Endothelial cell of umbilical vein (primary cell): ENCODE measurements at regions not wholly inside any gene's neighbourhood (a gene's known extent, or its start where the extent isn't known, plus 50 kb on each side); places are given as distances from the start of the nearest gene placed in this dataset.

Experiments used
- BruUV-seq: library from RNA; stranded (reverse); fragments of 400-500 nt; replicated peaks from 2 replicates; lab custom pipeline; 2021; lab: Mats Ljungman, UMichigan
- CTCF ChIA-PET: fragments of 300-600, 350-600 bp; sonication (Branson Sonifier 250); formaldehyde crosslinking; loops from one replicate; lab custom pipeline; 2021; ENCODE audit warnings: antibody characterized with exemption, inconsistent platforms; lab: Charles Lee
- POLR2A ChIA-PET: fragments of 300-600, 350-600 bp; sonication (Branson Sonifier 250); formaldehyde crosslinking; loops from one replicate; lab custom pipeline; 2021; ENCODE audit warnings: antibody characterized with exemption, inconsistent platforms; lab: Charles Lee
- DNase-seq: peaks from one replicate; pipeline ENCODE4 v3.0.0-alpha.2; 2011; ENCODE audit warnings: low read depth, low spot score
- FAIRE-seq: peaks from 2 replicates; lab custom pipeline; 2011; peaks lifted over from hg19 to GRCh38; lab: Jason Lieb, UNC
- H2AFZ ChIP-seq: 2 replicates; pipeline ENCODE4 v1.6.0; 2012; ENCODE audit warnings: low read depth, low read length, control low read depth, inconsistent platforms
- H3K27ac ChIP-seq: 2 replicates; pipeline ENCODE4 v1.5.1; 2011; ENCODE audit warnings: low read depth, mild to moderate bottlenecking, control low read depth, low read length, moderate library complexity; ENCODE audit not compliant: insufficient read depth
- H3K27me3 ChIP-seq, 2 experiments: 2 replicates each; pipeline versions ENCODE4 v1.6.0 to v1.6.1; 2011; ENCODE audit warnings: low read length in 2 of 2, mixed read lengths in 1 of 2; ENCODE audit not compliant: control insufficient read depth in 2 of 2, insufficient read depth in 2 of 2
- H3K36me3 ChIP-seq, 2 experiments: 2 replicates in 1 of 2; 3 replicates in 1 of 2; pipeline ENCODE4 v1.5.1; 2011; ENCODE audit warnings: low read length in 2 of 2, mild to moderate bottlenecking in 1 of 2, moderate library complexity in 1 of 2; ENCODE audit not compliant: control insufficient read depth in 2 of 2, insufficient read depth in 2 of 2; ENCODE audit errors: extremely low read depth in 1 of 2
- H3K4me1 ChIP-seq: 3 replicates; pipeline ENCODE4 v1.5.1; 2011; ENCODE audit warnings: mild to moderate bottlenecking, low read length; ENCODE audit not compliant: control insufficient read depth, insufficient read depth; ENCODE audit errors: extremely low read depth
- H3K4me2 ChIP-seq: 2 replicates; pipeline ENCODE4 v1.6.1; 2011; ENCODE audit warnings: low read length, control low read depth, mixed read lengths; ENCODE audit not compliant: insufficient read depth
- H3K4me3 ChIP-seq, 3 experiments: fragments of 200-600 bp in 1 of 3; sonication (generic), shearing (Covaris generic) in 1 of 3; replicated peaks in 1 of 3; 2 replicates each; pipeline ENCODE4 v1.5.1; 2011 to 2016; ENCODE audit warnings: control low read depth in 3 of 3, low read length in 3 of 3, mild to moderate bottlenecking in 2 of 3, inconsistent platforms in 1 of 3, low read depth in 1 of 3, moderate library complexity in 1 of 3; ENCODE audit not compliant: insufficient read depth in 1 of 3
- H3K79me2 ChIP-seq: 2 replicates; pipeline ENCODE4 v1.6.0; 2012; ENCODE audit warnings: low read length, inconsistent platforms; ENCODE audit not compliant: control insufficient read depth, insufficient read depth
- H3K9ac ChIP-seq: replicated peaks from 2 replicates; pipeline ENCODE3; 2011; ENCODE audit warnings: low read length, control low read depth; ENCODE audit not compliant: insufficient read depth; ENCODE audit errors: extremely low read depth
- H3K9me1 ChIP-seq: replicated peaks from 3 replicates; pipeline ENCODE4 v1.6.0; 2011; ENCODE audit warnings: mild to moderate bottlenecking, low read length; ENCODE audit not compliant: control insufficient read depth, insufficient read depth; ENCODE audit errors: extremely low read depth
- H3K9me3 ChIP-seq: replicated peaks from 2 replicates; pipeline ENCODE4 v1.5.1; 2012; ENCODE audit warnings: low read length, inconsistent platforms; ENCODE audit not compliant: control insufficient read depth, insufficient read depth
- H4K20me1 ChIP-seq: replicated peaks from 2 replicates; pipeline ENCODE3; 2011; ENCODE audit warnings: mild to moderate bottlenecking, low read length; ENCODE audit not compliant: control insufficient read depth, insufficient read depth; ENCODE audit errors: extremely low read depth
- CTCF ChIP-seq, 2 donors: IDR thresholded peaks; 1 replicate in 1 of 2; 2 replicates in 1 of 2; pipeline ENCODE4 v1.5.1; 2011; ENCODE audit warnings: low read length in 2 of 2, mild to moderate bottlenecking in 2 of 2, moderate library complexity in 2 of 2, control low read depth in 1 of 2, inconsistent platforms in 1 of 2, low read depth in 1 of 2; ENCODE audit not compliant: insufficient read depth in 1 of 2; ENCODE audit errors: extremely low read depth in 1 of 2
- EZH2 ChIP-seq: IDR thresholded peaks from 2 replicates; pipeline ENCODE4 v1.6.1; 2012; ENCODE audit warnings: borderline replicate concordance, low read depth, mild to moderate bottlenecking, moderate library complexity, low read length, inconsistent platforms; ENCODE audit not compliant: severe bottlenecking
- FOS ChIP-seq: IDR thresholded peaks from 2 replicates; pipeline ENCODE4 v1.6.1; 2011; ENCODE audit warnings: mild to moderate bottlenecking, low read length, moderate library complexity, borderline replicate concordance; ENCODE audit not compliant: insufficient read depth
- GATA2 ChIP-seq: IDR thresholded peaks from 2 replicates; pipeline ENCODE4 v1.7.0; 2011; ENCODE audit warnings: low read depth, mild to moderate bottlenecking, moderate library complexity, mixed read lengths, low read length; ENCODE audit not compliant: insufficient read length, insufficient read depth
- JUN ChIP-seq: IDR thresholded peaks from 2 replicates; pipeline ENCODE4 v1.6.1; 2011; ENCODE audit warnings: borderline replicate concordance, low read depth; ENCODE audit not compliant: insufficient read length, insufficient read depth
- MAX ChIP-seq: IDR thresholded peaks from 2 replicates; pipeline ENCODE4 v1.6.1; 2011; ENCODE audit not compliant: insufficient read depth, insufficient read length
- MYC ChIP-seq: IDR thresholded peaks from one replicate; pipeline ENCODE4 v1.6.1; 2011; ENCODE audit warnings: mild to moderate bottlenecking, low read depth, low read length
- POLR2A ChIP-seq: IDR thresholded peaks from 2 replicates; pipeline ENCODE4 v1.6.1; 2012; ENCODE audit warnings: low read depth, mild to moderate bottlenecking, control low read depth, low read length
- POLR2AphosphoS5 ChIP-seq: IDR thresholded peaks from 2 replicates; pipeline ENCODE4 v1.6.1; 2012; ENCODE audit warnings: low read depth, mild to moderate bottlenecking, control low read depth, low read length, moderate library complexity; ENCODE audit not compliant: insufficient read depth
- dilution Hi-C: fragments of 300-500 bp; cut with MboI; formaldehyde crosslinking; loops from one replicate; pipeline ENCODE4 v1.15.0; 2019; ENCODE audit warnings: low sequenced_read_pairs; ENCODE audit not compliant: extremely low pct_ligation_motif_present
- intact Hi-C: fragments of 100-400 bp; cut with micrococcal nuclease; formaldehyde crosslinking; loops from one replicate; pipeline ENCODE4 v1.10.0; 2022

- dilution Hi-C loops (no loop called here), intact Hi-C loops (no loop called here)
- no peaks in the 10 kb centered on the region for H3K79me2 ChIP-seq
- no peak overlapping the region for H3K4me3 ChIP-seq
- no peaks in the 10 kb centered on the region for H3K36me3 ChIP-seq
- H3K27ac ChIP-seq = no peak overlapping the region
- BruUV-seq = no TSS peak
- no peaks in the 10 kb centered on the region for H3K4me1 ChIP-seq
- peaks cover 0 to 3% of the 10 kb centered on the region in 2 experiments for H3K27me3 ChIP-seq
- H3K9me3 ChIP-seq = no peaks in the 10 kb centered on the region
- no peaks in the 10 kb centered on the region for H4K20me1 ChIP-seq
- no peak overlapping the region for H2AFZ ChIP-seq
- H3K9ac ChIP-seq = no peak overlapping the region
- FAIRE-seq (no peak), DNase-seq (no peak)
- TF ChIP-seq GATA2 (no peak), MYC (no peak), POLR2AphosphoS5 (no peak), EZH2 (no peak), POLR2A (no peak), FOS (no peak), CTCF (IDR thresholded peaks at IDR 0.05; ENCODE audit: extremely low read depth in 1 of 2, insufficient read depth in 1 of 2, low read depth in 1 of 2, low read length in 2 of 2) (no peak), JUN (no peak), MAX (no peak)
- H3K9me1 ChIP-seq = no peaks in the 10 kb centered on the region
- H3K4me2 ChIP-seq = no peak overlapping the region
- ChIA-PET POLR2A (no interaction called here), CTCF (no interaction called here)
Observed at GRCh38 chr4:26015133-26015651, 101.2 kb downstream of the SMIM20 start.
